Left lung (tissue), 4 donors: ENCODE measurements at regions not wholly inside any gene's neighbourhood (a gene's known extent, or its start where the extent isn't known, plus 50 kb on each side); places are given as distances from the start of the nearest gene placed in this dataset.

Experiments used
- ATAC-seq: fragments of 200-7000 bp; cut with Tn5 transposase; one replicate; pipeline ENCODE4 v1.9.1; 2020; ENCODE audit warnings: moderate library complexity
- DNase-seq, 4 donors: peaks; one replicate each; pipeline ENCODE4 v3.0.0-alpha.2; 2013 to 2020
- H3K27ac ChIP-seq, 2 donors: fragments of 200-600 bp; sonication (generic) in 1 of 2; one replicate each; pipeline versions ENCODE4 v1.5.0 to v1.8.0; 2020 to 2021
- H3K27me3 ChIP-seq, 2 donors: fragments of 200-600 bp; sonication (generic) in 1 of 2; one replicate each; pipeline versions ENCODE4 v1.5.0 to v1.8.0; 2020 to 2021
- H3K36me3 ChIP-seq, 2 donors: fragments of 200-600 bp; sonication (generic) in 1 of 2; one replicate each; pipeline versions ENCODE4 v1.5.0 to v1.8.0; 2020 to 2021
- H3K4me1 ChIP-seq, 2 donors: fragments of 200-600 bp; one replicate each; pipeline ENCODE4 v1.8.0; 2021
- H3K4me3 ChIP-seq, 2 donors: fragments of 200-600 bp; sonication (generic) in 1 of 2; one replicate each; pipeline versions ENCODE4 v1.5.0 to v1.8.0; 2020 to 2021; ENCODE audit warnings: mild to moderate bottlenecking in 1 of 2
- H3K9me3 ChIP-seq, 2 donors: fragments of 200-600 bp; sonication (generic) in 1 of 2; one replicate each; pipeline versions ENCODE4 v1.5.0 to v1.8.0; 2020 to 2021
- CTCF ChIP-seq, 2 donors: fragments of 200-600 bp; sonication (generic) in 1 of 2; IDR thresholded peaks; one replicate each; pipeline versions ENCODE4 v1.5.0 to v1.8.0; 2021; ENCODE audit warnings: antibody characterized with exemption in 2 of 2
- intact Hi-C, 2 donors: fragments of 100-400 bp; cut with DNase I; formaldehyde crosslinking; loops; one replicate each; pipeline versions ENCODE4 v1.11.2 to v1.14.2; 2022
- donor health status: DM: no; HTN: yes; CAD: no.
- donor health status: DM: no; HTN: no; CAD: no.

DNA sequence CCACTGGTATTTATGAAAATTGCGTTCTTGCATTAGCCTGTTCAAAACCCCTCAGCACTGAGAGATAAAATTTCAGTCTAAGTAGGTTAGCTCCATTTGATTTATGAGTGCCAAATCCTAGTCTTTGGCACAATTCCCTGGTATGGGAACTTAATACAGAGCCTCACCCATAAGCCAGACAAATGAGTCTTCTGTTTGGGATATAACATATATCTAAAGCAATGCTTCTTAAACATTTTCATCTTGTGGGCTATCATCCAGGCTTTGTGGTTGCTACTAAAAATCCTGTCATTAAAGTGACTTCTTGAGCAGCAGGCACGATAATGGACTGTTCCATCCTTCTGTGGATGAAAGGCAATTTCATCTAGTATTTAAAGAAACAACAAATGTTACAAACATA is 419.5 kb upstream of the ACTBL2 start:
- DNase-seq (no peak), ATAC-seq (no peak)
- intact Hi-C loops: no loop called here
- Histone ChIP-seq H3K27me3 (no peaks in the 10 kb centered on the region), H3K9me3 (no peaks in the 10 kb centered on the region), H3K27ac (no peak overlapping the region), H3K4me1 (no peaks in the 10 kb centered on the region), H3K36me3 (no peaks in the 10 kb centered on the region), H3K4me3 (no peak overlapping the region)
- TF ChIP-seq CTCF (IDR thresholded peaks at IDR 0.05): no peak

DNA sequence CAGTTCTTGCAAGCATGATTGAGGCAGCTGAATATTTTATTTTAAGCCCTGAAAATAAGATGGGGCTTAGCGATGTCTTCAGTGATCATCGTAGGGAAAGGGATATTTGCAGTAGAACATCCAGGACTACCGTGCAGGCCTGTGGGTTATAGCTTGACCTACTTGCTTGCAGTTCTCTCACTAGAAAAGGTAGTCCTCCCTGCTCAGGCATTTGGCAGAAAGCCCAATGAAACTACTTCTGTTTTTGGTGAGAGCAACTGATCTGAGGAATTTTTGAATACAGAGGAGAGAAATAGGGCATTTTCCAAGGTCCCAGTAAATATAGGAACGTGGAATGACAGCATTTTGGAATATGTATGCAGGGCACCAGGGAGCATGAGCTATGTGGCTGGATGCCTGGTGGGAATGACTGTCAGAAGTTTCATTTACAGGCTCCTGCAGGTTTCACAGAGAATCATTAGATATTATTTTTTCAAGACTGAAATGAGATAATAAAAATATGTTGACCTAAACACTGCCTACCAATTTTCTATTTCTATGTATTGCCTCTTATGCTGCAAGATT is 417.9 kb upstream of the ACTBL2 start:
- intact Hi-C loops: no loop called here
- Histone ChIP-seq H3K9me3 (no peaks in the 10 kb centered on the region), H3K27ac (no peak overlapping the region), H3K4me3 (no peak overlapping the region), H3K4me1 (no peaks in the 10 kb centered on the region), H3K27me3 (no peaks in the 10 kb centered on the region), H3K36me3 (no peaks in the 10 kb centered on the region)
- no peak for TF ChIP-seq CTCF (IDR thresholded peaks at IDR 0.05)
- ATAC-seq (peak; percentile 71), DNase-seq (peak in 1 of 4 donors; percentile 36)

DNA sequence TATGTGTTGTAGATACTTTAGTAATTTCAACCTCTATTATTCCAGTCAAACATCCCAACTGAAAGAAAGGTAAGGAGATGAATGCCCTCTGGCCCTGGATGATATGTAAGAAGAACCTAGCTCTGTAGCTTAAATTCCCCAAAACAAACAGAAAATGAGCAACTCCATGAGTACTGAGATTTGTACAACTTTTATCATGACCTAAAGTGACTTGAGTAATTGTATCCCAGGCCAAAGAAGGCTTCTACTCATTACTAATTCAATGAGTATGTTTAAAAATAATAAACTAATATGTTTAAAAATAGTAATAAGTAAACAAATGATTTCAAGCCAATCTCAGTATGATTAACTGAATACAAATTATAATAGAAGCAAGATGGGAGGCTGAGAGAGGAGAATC is 414.0 kb upstream of the ACTBL2 start:
- Histone ChIP-seq H3K4me1 (no peaks in the 10 kb centered on the region), H3K27me3 (no peaks in the 10 kb centered on the region), H3K4me3 (no peak overlapping the region), H3K27ac (no peak overlapping the region), H3K9me3 (no peaks in the 10 kb centered on the region), H3K36me3 (no peaks in the 10 kb centered on the region)
- ATAC-seq: no peak
- intact Hi-C loops: no loop called here
- TF ChIP-seq CTCF (IDR thresholded peaks at IDR 0.05): no peak
- DNase-seq: no peak

GRCh38 chr5:57895766-57896165 is 413.2 kb upstream of the ACTBL2 start:
- intact Hi-C loops: no loop called here
- ATAC-seq: no peak
- Histone ChIP-seq H3K36me3 (no peaks in the 10 kb centered on the region), H3K27me3 (no peaks in the 10 kb centered on the region), H3K27ac (no peak overlapping the region), H3K4me1 (peaks cover 0 to 3% of the 10 kb centered on the region in 2 donors), H3K9me3 (no peaks in the 10 kb centered on the region), H3K4me3 (no peak overlapping the region)
- TF ChIP-seq CTCF (IDR thresholded peaks at IDR 0.05): no peak
- no peak for DNase-seq

DNA sequence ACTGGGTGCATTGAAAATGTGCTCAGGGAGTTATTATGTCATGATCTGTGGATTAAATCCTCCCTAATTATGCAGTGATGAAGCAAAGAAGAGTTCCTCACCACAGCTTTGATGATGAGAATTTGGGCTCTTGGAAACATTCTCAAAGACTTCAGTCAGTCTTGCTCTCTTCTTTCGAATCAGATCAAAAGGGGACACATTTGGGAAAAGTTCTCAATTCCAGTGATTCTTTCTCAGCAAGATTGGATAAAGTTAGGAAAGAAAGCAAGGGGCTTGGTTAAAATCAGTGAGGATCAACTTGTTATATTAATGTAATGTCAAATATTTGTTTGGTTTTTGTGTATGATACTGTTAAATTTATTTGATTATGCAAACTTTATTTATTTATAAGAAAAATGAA is 411.3 kb upstream of the ACTBL2 start:
- intact Hi-C loops: no loop called here

More for the DNA sequence above, 411.3 kb upstream of the ACTBL2 start:
- Histone ChIP-seq H3K36me3 (no peaks in the 10 kb centered on the region), H3K4me1 (peaks cover 0 to 3% of the 10 kb centered on the region in 2 donors), H3K27ac (no peak overlapping the region), H3K4me3 (no peak overlapping the region), H3K9me3 (no peaks in the 10 kb centered on the region), H3K27me3 (no peaks in the 10 kb centered on the region)
- DNase-seq (no peak), ATAC-seq (no peak)
- TF ChIP-seq CTCF (IDR thresholded peaks at IDR 0.05): no peak
